CD4-positive, alpha-beta T cell treated with Interleukin-10 for 1 hour (primary cell): ENCODE measurements at regions not wholly inside any gene's neighbourhood (a gene's known extent, or its start where the extent isn't known, plus 50 kb on each side); places are given as distances from the start of the nearest gene placed in this dataset.
"Not testable (repeated sequence)": the region's sequence is repeated elsewhere in the genome, so short reads cannot be mapped to it uniquely, and the experiment has no call there.

Source experiments
- DNase-seq: peaks from one replicate; pipeline ENCODE4 v3.0.0-alpha.2; 2020

DNA sequence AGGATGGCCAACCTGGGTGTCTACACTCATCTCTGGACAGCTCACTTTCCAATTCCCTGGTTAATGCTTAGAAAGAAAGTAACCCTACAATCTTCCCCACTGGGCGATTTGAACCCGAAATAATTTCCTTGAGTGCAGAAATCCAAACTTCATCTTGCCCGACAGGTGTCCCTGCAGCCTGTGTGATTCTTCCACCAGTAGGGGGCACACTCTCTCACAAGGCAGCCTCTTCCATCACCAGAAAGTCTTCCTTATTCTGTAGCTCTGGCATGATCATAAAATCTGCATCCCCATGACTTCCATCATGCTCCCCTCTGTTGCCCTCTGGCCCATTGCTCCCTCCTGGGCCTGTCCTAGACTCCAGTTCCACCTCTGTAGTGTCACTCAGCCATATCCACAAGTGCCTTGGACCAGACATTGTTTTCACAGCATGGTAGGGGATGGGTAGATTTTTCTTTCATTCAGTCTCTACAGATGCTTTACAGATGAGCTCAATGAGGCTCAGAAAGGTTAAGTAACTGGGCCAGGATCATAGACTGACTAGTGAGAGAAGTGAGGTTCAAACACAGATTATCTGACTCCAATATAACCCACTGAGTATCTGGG, 170.4 kb upstream of the SPTLC3 start:
- DNase-seq = no peak

DNA sequence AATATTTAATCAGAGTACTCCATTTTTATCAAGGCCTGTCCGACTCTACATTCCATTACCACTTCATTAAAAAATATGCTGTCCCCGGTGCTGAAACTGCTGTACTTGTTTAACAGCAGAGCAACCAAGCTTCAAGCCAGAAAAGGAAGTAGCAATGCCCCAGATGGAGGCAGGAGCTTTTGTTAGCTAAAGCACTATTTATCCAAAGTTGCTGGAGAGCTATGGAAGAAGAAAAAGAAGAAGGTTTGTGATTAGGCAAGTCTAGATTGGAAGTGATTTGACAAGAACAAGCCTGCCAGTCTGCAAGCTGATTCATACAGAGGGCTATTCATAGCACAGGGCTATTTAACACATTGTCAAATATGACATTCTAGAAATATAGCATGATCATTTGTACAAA, 160.9 kb upstream of the SPTLC3 start:
- DNase-seq = no peak

DNA sequence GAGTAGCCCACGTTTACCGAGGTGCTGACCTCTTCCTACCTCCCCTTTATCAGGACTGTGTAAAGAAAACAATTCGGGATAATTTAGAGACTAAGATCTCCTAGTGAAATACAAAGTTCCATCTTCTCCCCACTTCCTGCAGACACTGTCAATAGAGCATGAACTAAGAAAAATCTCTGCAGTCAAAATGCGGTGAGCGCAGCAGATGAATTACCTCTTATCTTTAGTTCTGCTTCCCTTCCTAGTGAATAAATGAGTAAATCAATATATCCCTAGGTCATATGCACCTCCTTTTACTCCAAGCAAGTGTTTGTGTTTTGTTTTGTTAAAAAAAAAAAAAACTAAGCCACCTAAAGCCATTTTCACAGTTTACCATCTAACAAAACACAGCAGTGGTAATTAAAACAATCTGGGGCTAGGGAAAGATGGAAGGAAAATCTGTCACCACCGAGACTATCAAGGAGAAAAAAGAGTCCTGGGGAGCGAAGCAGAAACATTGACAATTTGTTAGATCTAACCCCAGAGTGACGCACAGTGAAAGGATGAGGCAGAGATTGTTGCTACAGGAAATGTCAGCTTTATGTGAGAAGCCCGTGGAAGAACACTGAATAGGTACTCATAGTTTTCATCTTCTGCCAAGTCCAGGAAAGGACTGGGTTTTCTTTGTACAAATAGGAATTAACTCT, 159.4 kb upstream of the SPTLC3 start:
- DNase-seq = no peak

DNA sequence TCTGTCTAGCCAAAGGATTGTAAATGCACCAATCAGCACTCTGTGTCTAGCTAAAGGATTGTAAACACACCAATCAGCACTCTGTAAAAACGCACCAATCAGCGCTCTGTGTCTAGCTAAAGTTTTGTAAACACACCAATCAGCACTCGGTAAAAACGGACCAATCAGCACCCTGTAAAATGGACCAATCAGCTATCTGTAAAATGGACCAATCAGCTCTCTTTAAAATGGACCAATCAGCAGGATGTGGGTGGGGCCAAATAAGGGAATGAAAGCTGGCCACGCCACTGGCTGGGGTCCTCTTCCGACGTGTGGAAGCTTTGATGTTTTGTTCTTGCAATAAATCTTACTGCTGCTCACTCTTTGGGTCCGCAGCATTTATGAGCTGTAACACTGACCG, 151.1 kb upstream of the SPTLC3 start:
- DNase-seq = not testable (repeated sequence)

DNA sequence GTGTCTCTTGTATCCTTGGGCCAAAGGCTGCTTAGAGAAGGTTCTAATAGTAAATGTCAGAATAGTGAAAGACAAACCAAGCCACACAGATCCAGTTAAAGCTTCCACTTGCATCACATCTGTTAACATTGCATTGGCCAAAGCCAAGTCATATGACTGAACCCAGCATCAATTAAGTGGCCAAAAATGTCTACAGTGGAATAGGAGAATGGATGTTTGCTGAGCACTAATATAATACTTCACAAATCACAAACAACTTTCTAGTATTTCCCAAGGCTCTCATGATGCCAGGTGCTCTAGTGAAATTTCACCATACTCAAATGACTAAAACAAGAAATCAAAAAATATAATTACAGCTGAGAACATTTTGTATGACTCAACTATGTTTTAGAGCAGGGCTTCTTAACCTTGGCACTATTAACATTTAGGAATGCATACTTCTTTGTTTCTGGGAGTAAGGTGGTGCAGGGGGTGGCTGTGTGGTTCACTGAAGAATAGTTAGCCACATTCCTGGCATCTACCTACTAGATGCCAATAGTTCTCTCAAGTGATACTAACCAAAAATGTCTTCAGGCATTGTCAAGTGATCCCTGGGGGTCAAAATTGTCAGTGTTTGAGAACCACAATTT, 148.0 kb upstream of the SPTLC3 start:
- no peak for DNase-seq

DNA sequence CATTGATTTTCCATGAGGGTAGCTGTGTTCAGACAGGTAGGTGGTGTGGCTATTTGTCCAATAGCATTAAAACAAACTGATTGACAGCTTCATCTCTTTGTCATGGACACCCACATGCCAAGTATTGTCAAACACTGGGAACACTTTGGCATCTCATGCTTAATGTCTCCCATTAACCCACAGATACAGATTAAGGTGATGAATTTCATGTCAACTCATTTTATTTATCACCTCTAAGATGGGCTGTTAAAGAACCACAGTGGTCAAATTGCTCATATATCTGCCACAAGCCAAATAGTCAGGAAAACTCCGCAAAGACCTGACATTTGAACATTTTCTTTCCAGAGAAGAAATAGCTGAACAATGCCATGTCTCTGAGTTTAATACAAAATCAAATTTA, 139.1 kb upstream of the SPTLC3 start:
- DNase-seq = no peak

DNA sequence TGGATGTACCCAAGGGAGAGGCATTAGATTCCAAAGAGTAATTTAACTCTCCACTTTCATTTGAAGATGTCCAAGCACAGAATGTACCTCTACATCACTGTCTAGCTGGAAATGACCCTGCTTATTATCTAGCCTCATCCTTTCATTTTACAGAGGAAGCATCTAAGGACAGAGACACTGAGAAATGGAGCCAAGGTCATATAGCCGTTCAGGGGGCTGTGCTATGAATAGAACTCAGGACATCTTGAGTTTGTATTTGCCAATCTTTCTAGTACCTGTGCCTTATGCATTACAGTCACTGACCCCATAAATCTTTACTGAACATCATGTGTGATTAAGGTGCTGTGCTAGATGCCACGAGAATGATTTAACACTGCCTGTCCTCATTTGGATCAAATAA, 138.2 kb upstream of the SPTLC3 start:
- DNase-seq = no peak

DNA sequence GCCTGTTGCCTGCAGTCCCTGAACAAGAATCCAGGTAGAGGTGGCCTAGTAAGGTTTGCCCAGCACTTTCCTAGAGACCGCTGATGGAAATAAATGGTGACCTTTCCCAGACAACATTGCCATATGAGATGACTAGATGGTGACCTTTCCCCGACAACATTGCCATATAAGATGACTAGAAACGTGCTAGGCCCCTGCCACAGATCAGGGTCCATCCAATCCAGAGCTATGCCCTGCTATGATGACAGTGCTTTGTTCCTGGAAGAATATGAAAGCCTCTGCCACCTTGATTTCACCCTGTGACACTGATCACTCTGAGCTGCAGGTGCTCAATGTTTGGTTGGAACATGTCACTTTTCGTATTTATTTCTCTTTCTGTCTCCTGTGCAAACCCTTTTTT, 133.8 kb upstream of the SPTLC3 start:
- DNase-seq = no peak

DNA sequence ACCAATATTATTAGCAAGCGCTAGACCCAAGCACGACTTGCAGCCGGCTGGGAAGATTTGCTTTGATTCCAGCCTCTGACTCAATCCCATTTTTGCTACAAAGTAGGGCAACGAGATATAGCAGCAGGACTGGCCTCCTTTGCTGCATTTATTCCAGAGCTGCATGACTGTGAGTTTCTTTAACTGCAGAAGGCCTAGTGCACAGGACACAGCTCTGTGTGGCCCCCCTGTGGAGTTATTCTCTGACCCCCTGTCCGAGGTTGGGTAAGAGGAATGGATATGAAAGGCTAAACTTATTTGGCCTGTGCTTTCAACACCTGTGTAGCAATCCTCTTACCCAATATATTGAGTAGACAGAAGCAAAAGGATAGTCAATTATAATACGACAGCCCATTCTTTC, 133.3 kb upstream of the SPTLC3 start:
- DNase-seq = no peak

DNA sequence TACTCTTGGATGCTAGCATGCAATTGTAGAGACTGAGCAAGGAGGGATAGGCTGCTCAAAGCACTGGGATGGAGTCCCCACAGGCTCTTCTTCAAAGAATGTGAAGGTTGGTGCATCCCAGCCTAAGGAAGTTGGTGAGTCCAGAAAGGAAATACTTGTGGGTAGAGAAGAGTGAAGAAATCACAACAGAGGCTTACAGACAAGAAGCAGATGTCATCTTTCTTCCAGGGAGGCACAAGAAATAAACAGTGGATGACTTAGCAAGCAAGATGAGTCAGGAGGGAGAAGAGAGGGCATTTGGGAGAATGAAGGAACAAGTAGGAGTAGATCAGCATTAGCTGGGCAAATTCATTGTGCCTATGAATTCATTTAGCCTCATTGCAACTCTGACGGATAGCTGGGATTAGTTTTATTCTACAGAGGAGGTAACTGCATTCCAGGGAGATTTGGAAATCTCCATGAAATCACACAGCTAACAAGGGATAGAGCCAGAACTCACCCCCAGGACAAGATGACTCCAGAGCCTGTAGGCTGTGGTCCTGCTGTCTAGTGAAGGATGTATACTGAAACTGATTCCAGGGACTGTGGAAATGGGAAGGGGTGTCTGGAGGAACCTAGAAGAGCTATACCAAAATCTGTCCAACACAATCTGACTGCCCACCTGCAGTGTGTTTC, 125.8 kb upstream of the SPTLC3 start:
- no peak for DNase-seq

DNA sequence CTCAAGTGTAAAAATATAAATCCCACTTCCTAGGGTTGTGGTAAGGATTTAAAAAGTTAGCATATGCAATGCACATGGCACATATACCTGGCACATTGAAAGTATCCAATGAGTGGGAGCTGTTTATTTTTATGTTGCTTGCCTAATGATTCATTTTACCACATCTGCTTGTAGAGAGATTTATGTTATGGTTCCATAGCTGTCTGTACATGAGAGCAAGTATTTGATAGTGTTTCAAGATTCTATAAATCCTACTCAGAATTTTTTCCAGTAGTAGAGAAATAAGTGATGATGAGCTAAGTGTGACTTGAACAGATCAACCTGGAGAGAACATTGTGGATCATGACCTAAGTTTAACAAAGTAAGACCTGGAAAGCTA, 125.3 kb upstream of the SPTLC3 start:
- DNase-seq = no peak

DNA sequence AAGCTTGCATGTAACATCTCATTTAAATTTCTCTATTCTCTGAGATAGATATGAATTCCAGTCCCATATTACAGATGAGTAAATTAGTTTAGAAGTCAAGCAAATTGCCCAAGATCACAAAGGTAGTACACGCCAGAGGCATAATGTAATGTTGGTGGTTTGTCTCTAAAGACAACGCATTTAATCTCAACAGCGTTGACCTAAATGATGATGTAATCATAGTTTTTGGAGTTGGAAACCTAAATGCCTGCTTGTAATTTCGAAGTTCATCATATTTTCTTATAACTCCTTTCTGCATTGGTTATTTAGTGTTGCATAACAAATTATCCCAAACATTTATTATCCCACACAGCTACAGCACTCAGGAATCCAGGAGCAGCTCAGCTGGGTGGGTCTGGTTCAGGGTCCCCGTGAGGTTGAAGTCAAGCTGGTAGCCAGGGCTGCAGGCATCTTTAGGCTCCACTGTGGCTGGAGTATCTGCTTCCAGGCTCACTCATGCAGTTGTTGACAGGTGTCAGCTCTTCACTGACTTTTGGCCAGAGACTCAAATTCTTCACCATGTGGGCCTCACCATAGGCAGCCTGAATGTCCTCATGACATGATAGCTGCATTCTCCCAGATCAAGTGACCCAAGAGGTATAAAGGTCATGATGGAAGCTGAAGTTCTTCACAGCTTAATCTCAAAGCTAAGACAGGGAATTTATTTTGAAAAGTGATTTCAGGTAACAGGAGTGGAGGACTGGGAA, 122.0 kb upstream of the SPTLC3 start:
- DNase-seq = no peak

DNA sequence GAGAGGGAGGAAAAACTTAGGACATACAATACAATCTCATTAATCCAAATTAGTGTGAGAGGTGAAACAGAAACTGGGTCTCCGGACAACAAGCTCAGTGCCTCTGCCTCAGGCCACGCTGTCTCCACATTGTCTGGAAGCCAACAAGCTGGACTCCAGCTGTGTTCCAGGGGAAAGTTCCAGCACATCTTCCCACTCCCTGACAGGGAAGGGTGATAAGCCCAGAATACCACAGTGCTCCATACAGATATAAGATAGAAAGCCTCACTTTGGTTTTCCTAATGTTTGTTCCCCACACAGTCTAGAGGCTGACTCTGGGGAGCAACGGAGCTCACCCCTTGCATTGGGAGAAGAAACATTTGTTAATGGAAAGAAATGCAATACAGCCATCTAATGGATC, 117.1 kb upstream of the SPTLC3 start:
- DNase-seq = no peak

DNA sequence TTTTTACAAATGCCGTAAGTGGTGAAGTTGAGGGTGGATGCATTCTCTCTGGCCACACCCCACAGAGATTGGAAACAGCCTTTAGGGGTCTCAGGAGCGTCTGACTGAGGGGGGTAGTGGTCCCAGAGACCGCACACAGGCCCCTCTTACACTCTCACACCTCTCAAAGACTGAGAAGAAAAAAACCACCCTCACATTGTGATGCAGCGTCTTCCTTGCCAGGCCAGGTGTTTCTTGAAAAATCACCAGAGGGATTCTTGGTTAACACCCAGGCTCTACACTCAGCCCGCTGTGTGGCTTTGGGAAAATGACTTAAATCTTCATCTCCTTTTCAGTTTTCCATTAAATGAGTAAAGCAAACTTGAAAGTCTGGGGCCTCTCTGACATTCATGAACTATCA, 115.8 kb upstream of the SPTLC3 start:
- no peak for DNase-seq

DNA sequence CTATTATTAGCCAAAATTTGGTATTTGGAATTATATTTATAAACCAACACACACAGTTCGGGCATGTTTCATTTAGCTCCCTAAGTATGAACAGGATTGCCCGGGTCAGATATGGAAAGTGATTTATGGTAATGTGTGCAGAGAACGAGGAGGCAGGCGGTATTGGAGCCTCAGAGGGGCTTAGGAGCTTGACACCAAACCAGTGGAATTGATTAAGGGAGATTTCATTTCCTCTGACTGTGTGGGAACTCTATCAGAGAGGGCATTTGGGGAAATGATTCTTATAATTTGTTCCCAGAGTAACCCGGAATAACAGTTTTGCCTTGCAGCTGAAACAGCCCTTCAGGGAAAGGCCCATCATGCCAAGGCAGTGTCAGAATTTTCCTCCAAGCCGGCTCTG, 115.1 kb upstream of the SPTLC3 start:
- no peak for DNase-seq

DNA sequence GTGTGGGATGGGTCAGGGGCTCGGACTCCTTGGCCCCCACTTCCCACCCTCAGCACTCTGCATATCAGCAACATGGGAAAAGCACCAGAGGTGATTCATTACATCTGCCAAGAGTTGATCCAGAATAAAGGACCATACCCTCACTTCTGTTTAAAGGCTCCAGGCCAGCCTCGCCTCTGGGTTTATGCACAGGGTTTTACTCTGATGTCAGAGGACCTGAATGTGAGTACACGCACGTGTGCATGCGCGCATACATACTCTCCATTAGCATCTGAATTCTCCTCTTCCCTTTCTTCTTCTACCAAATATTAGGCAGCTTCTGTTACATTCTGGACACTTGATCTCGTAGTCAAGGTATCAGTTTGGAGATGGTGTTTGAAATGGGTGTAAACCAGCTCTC, 114.7 kb upstream of the SPTLC3 start:
- no peak for DNase-seq

DNA sequence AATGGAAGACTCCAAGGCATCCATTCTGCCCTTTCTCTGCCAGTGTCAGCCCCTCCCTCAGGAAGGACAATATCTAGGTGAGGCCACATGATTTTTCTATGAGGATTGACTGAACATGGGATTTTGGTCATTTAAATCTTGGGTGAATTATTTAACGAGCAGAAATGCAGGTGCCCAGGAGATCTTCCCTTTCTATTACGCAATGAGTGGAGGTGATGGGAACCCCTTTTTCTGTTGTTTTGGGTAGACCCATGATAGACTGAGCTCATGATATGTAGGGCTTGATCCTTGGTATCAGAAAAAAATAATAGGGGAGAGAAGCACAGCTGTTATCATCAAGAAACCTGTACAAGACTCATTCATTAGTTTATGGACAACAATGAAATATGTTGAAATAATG, 112.6 kb upstream of the SPTLC3 start:
- DNase-seq = no peak

DNA sequence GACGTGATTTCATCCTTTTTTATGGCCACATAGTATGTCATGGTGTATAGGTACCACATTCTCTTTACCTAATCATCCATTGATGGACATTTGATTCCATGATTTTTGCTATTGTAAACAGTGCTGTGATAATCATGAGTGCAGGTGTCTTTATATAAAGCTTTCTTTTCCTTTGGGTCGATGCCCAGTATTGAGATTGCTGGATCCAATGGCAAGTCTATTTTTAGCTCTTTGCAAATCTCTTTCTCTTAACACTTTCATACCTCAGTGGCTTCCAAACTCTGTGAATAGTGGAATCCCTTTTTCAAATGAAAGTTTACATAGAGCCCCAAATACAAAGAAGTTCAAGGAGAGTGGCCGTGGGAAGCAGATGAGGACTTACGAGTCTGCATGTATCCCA, 105.8 kb upstream of the SPTLC3 start:
- DNase-seq = no peak

DNA sequence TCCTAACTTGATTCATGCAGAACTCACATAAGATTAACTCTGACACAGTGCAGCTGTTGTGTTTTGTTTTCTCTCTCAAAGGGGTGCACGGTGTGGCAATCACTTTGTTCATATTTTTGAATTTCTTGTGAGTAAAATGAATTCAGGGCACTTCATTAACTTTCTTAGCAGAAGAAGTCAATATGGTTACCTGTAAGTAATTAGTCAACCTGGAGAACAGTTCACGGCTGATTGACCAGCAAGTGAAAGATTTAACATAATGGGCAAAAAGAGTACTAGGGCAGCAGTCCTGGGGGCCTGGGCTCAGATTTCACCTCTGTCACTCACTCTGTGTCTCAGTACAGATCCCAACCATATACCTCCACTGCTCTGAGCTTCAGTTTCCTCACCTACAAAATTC, 102.4 kb upstream of the SPTLC3 start:
- DNase-seq = no peak

DNA sequence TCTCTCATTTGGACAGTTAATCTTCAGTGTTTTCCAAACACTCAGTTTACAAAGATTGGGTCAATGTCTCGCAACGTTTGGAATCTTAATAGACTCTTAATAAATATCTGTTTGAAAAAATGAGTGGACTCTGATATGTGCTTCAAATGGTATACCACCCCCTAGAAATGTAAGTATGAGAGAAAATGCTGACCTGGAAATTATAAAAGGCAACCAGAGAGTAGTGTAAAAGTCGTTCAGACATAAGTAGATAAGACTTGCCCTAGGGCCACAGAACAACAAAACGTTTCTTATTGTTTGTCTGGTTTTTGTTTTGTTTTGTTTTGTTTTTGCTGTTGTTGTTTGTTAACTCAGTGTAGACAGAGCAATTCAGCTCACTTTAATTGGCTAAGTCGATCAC, 97.4 kb upstream of the SPTLC3 start:
- no peak for DNase-seq

DNA sequence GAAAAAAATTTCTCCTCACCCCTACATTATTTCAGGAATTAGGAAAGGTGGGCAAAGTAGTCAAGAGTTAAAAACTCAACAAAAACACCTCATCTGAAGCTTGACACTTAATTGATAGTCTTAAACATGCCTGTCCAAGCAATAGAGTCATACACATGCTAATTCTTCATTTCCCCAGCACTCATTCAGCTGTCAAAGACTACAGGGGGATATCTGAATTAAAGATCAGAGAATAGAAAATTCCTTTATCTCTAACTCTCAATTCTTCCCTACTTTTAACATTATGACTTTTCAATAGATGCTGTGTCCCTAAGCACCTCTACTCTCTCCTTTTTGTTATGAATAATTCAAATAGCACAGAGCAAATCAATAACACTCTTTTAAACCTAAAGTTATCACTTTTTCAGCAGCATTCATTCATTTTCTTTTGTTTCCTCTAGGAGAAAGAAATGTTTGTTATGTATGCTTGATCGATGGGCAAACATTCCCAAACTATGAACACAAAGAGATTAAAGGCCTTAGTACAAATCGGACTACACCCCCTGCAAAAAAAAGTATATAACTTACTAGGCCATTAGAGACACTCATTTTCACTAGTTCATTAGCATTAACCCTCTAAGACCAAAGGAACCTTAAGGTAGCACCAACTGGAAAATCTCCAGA, 94.9 kb upstream of the SPTLC3 start:
- no peak for DNase-seq

DNA sequence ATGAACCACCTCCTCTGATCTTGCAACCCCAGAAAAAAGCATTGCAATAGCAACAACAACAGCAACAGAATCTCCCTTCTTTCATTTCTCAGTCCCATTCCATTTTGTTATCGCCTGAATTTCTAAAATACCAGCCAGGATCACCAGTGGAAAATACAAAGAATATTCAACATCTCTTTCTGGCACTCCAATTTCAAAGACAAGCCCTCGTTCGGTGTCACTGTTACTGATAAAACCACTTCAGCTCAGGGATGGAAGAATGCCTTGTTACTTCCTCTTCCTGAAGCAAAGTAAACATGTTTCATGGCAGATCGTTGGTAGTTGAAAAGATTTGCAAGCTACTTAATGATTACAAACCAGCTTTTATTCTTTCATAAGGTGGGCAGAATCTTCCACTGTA, 94.0 kb upstream of the SPTLC3 start:
- no peak for DNase-seq

DNA sequence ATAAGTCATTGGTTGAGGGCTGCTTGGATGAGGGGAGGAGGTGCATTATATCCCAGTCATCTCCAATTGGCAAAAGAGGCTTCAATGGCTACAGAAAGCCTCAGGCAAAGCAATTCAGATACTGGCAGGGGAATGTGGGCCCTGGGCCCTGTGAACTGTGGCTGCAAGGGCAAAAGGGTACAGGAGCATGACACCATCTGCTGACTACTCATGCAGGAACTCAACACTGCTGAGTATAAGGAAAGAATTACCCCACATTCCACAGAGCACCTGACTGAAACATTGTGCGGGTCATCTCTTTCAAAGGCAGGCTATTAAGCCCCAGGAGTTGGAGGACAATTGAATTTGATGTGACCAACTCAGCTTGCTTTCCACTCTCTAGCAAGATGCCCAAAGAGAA, 92.1 kb upstream of the SPTLC3 start:
- DNase-seq = no peak
